OCI-LY3 (cell line): ENCODE measurements at regions not wholly inside any gene's neighbourhood (a gene's known extent, or its start where the extent isn't known, plus 50 kb on each side); places are given as distances from the start of the nearest gene placed in this dataset.

Experiments used
- H2AFZ ChIP-seq: fragments of 200-600, 300-600 bp; shearing (Covaris generic); 2 replicates; pipeline ENCODE4 v1.6.0; 2014; ENCODE audit warnings: antibody characterized with exemption, low read depth, low read length
- H3K27ac ChIP-seq: fragments of 200-600, 300-600 bp; sonication (generic); 2 replicates; pipeline ENCODE4 v1.5.1; 2014; ENCODE audit warnings: mild to moderate bottlenecking, low read length, moderate library complexity, mixed read lengths
- H3K27me3 ChIP-seq: fragments of 200-600, 300-600 bp; sonication (generic); 2 replicates; pipeline ENCODE4 v1.6.1; 2014; ENCODE audit warnings: low read depth, low read length, mixed read lengths
- H3K36me3 ChIP-seq: fragments of 200-600, 300-600 bp; sonication (generic); replicated peaks from 2 replicates; pipeline ENCODE3; 2014; ENCODE audit warnings: low read depth, low read length, mixed read lengths
- H3K4me1 ChIP-seq: fragments of 300-600, 200-600 bp; sonication (generic); 2 replicates; pipeline ENCODE4 v1.6.1; 2014; ENCODE audit warnings: low read length, mixed read lengths
- H3K4me2 ChIP-seq: fragments of 200-600, 300-600 bp; sonication (generic); 2 replicates; pipeline ENCODE4 v1.6.1; 2014; ENCODE audit warnings: low read length, mixed read lengths
- H3K4me3 ChIP-seq: fragments of 300-600, 200-600 bp; sonication (generic); 2 replicates; pipeline ENCODE4 v1.5.1; 2014; ENCODE audit warnings: antibody characterized with exemption, mild to moderate bottlenecking, low read length, moderate library complexity
- H3K79me2 ChIP-seq: fragments of 300-600, 200-600 bp; shearing (Covaris generic); 2 replicates; pipeline ENCODE4 v1.6.1; 2014; ENCODE audit warnings: mild to moderate bottlenecking, low read length, mixed read lengths
- H3K9ac ChIP-seq: fragments of 300-600, 200-600 bp; shearing (Covaris generic); 2 replicates; pipeline ENCODE4 v1.6.0; 2014; ENCODE audit warnings: mild to moderate bottlenecking, low read length, moderate library complexity
- H3K9me3 ChIP-seq: fragments of 200-600, 300-600 bp; shearing (Covaris generic); 2 replicates; pipeline ENCODE4 v1.6.1; 2014; ENCODE audit warnings: low read length, mixed read lengths; ENCODE audit not compliant: insufficient read depth
- H4K20me1 ChIP-seq: fragments of 200-600, 300-600 bp; sonication (generic); 2 replicates; pipeline ENCODE4 v1.6.1; 2016; ENCODE audit warnings: low read length, mixed read lengths; ENCODE audit not compliant: insufficient read depth
- EZH2phosphoT487 ChIP-seq: fragments of 200-600 bp; shearing (Covaris generic); IDR thresholded peaks from 2 replicates; pipeline ENCODE4 v1.6.1; 2018; ENCODE audit warnings: antibody characterized with exemption, mixed run types, low read depth
- TF ChIP-seq, protein P1 (sequence below): fragments of 200-600, 300-600 bp; sonication (generic); IDR thresholded peaks from 2 replicates; pipeline ENCODE4 v1.5.1; 2014; ENCODE audit warnings: antibody characterized with exemption, low read length, low read depth

GRCh38 chr2:219823574-219823973 lies 196.1 kb downstream of the SLC4A3 start:
- Histone ChIP-seq H3K4me2 (no peak overlapping the region), H3K27ac (no peak overlapping the region), H4K20me1 (no peaks in the 10 kb centered on the region), H3K9me3 (no peaks in the 10 kb centered on the region), H3K4me1 (no peaks in the 10 kb centered on the region), H3K36me3 (no peaks in the 10 kb centered on the region), H3K27me3 (no peaks in the 10 kb centered on the region), H3K4me3 (no peak overlapping the region), H3K79me2 (no peaks in the 10 kb centered on the region), H3K9ac (no peak overlapping the region), H2AFZ (no peak overlapping the region)
- no peak for TF ChIP-seq EZH2phosphoT487
- TF ChIP-seq, protein P1, sequence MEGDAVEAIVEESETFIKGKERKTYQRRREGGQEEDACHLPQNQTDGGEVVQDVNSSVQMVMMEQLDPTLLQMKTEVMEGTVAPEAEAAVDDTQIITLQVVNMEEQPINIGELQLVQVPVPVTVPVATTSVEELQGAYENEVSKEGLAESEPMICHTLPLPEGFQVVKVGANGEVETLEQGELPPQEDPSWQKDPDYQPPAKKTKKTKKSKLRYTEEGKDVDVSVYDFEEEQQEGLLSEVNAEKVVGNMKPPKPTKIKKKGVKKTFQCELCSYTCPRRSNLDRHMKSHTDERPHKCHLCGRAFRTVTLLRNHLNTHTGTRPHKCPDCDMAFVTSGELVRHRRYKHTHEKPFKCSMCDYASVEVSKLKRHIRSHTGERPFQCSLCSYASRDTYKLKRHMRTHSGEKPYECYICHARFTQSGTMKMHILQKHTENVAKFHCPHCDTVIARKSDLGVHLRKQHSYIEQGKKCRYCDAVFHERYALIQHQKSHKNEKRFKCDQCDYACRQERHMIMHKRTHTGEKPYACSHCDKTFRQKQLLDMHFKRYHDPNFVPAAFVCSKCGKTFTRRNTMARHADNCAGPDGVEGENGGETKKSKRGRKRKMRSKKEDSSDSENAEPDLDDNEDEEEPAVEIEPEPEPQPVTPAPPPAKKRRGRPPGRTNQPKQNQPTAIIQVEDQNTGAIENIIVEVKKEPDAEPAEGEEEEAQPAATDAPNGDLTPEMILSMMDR = no peak

- no peak overlapping the region for H3K27ac ChIP-seq
- H3K27me3 ChIP-seq = no peaks in the 10 kb centered on the region
- no peaks in the 10 kb centered on the region for H3K36me3 ChIP-seq
- H3K9me3 ChIP-seq = no peaks in the 10 kb centered on the region
- H3K9ac ChIP-seq = no peak overlapping the region
- no peaks in the 10 kb centered on the region for H4K20me1 ChIP-seq
- no peaks in the 10 kb centered on the region for H3K79me2 ChIP-seq
- H3K4me2 ChIP-seq = no peak overlapping the region
- H2AFZ ChIP-seq = no peak overlapping the region
- no peak overlapping the region for H3K4me3 ChIP-seq
- no peak for TF ChIP-seq EZH2phosphoT487
- TF ChIP-seq, protein P1 = no peak
- no peaks in the 10 kb centered on the region for H3K4me1 ChIP-seq
Measured at GRCh38 chr2:219824996-219825395, 197.6 kb downstream of the SLC4A3 start.

GRCh38 chr2:219828127-219828526 lies 200.7 kb downstream of the SLC4A3 start:
- Histone ChIP-seq H3K79me2 (no peaks in the 10 kb centered on the region), H3K4me3 (no peak overlapping the region)
- TF ChIP-seq, protein P1 = no peak
- no peak for TF ChIP-seq EZH2phosphoT487

GRCh38 chr2:219829667-219830352 lies 202.4 kb downstream of the SLC4A3 start:
- H3K4me1 ChIP-seq = no peaks in the 10 kb centered on the region
- H3K4me3 ChIP-seq = no peak overlapping the region
- no peaks in the 10 kb centered on the region for H3K27me3 ChIP-seq
- H3K27ac ChIP-seq = no peak overlapping the region
- H4K20me1 ChIP-seq = no peaks in the 10 kb centered on the region
- H3K36me3 ChIP-seq = no peaks in the 10 kb centered on the region
- no peak overlapping the region for H3K9ac ChIP-seq
- H3K4me2 ChIP-seq = no peak overlapping the region
- H3K79me2 ChIP-seq = no peaks in the 10 kb centered on the region
- H2AFZ ChIP-seq = no peak overlapping the region
- H3K9me3 ChIP-seq = no peaks in the 10 kb centered on the region
- TF ChIP-seq EZH2phosphoT487 = no peak
- TF ChIP-seq, protein P1 = no peak

More at GRCh38 chr2:219828127-219828526, 200.7 kb downstream of the SLC4A3 start:
- Histone ChIP-seq H3K36me3 (no peaks in the 10 kb centered on the region), H3K4me1 (no peaks in the 10 kb centered on the region), H3K27me3 (no peaks in the 10 kb centered on the region), H3K27ac (no peak overlapping the region), H4K20me1 (no peaks in the 10 kb centered on the region), H3K9ac (no peak overlapping the region), H2AFZ (no peak overlapping the region), H3K9me3 (no peaks in the 10 kb centered on the region), H3K4me2 (no peak overlapping the region)
